ENCODE measurements at regions not wholly inside any gene's neighbourhood (a gene's known extent, or its start where the extent isn't known, plus 50 kb on each side); places are given as distances from the start of the nearest gene placed in this dataset.
"Not testable (repeated sequence)": the region's sequence is repeated elsewhere in the genome, so short reads cannot be mapped to it uniquely, and the experiment has no call there.

GRCh38 chr2:87515875-87516274 lies 232.0 kb upstream of the PLGLB2 start:
- not testable (repeated sequence) for DNase-seq (ENCODE audit: low read depth)

GRCh38 chr2:87516369-87516967 lies 231.4 kb upstream of the PLGLB2 start:
- DNase-seq (ENCODE audit: low read depth), result not testable (repeated sequence)

DNA sequence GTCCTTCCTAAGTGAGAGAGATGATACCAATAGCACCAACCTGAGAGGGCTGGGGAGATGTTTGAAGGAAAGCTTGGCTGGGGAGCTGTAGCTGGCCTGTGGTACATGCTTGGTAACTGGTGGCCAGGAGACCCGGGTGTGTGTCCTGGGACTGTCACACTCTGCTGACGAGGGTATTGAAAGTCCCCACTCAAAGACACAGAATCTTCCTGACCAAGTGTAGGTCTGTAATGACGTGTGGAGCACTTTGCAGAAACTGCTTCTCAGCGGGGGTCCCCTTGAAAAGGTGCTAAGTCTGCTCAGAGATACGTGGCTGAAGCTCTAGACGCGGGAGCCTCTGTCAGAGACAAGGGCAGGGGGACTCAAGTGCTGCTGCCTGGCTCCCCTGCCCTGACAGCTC lies 230.4 kb upstream of the PLGLB2 start:
- DNase-seq (ENCODE audit: low read depth), result not testable (repeated sequence)

GRCh38 chr2:87518066-87518465 lies 229.8 kb upstream of the PLGLB2 start:
- DNase-seq (ENCODE audit: low read depth), result not testable (repeated sequence)

- DNase-seq (ENCODE audit: low read depth), result not testable (repeated sequence)
Measured at GRCh38 chr2:87518547-87518946, 229.3 kb upstream of the PLGLB2 start.

DNA sequence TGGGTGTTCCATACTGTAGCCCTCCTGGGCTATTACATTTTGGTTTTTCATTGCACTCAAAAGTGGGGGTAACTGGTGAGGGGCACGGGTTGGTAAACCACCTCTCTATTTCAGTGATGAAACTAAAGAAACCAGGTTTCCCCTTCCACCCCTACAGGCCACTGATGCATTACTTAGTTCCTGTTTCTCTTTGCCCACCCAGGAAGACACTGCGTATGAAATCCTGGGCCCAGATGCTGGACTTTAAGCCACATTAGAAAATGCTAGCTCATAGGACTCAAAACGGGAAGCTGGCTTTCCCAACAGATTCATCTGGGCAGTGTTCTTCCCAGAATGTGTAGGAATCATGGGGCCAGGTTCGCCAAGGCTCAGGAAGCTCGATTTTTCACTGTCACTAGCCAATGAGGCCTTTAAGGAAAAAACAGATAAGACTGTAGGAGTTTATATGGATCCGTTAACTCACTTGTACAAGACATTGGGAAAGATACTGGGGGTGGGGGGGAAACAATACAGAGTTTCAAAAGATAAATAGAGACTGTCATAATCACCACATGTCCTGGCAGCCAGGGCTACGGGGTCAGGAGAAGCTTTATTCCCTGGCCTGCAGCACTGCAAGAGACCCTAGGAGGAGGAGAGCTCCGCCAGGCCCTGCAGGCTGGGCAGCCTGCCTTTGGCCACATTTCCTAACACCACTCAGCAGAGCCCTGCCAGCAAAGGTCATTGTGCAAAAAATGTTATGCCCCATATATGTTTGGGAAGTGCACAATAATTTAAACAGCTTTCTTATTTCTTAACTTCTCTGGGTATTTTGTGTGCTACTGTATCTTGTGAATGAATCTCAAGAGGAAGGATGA lies 228.5 kb upstream of the PLGLB2 start:
- not testable (repeated sequence) for DNase-seq (ENCODE audit: low read depth)

GRCh38 chr2:87521057-87521456 lies 226.8 kb upstream of the PLGLB2 start:
- not testable (repeated sequence) for DNase-seq (ENCODE audit: low read depth)

DNA sequence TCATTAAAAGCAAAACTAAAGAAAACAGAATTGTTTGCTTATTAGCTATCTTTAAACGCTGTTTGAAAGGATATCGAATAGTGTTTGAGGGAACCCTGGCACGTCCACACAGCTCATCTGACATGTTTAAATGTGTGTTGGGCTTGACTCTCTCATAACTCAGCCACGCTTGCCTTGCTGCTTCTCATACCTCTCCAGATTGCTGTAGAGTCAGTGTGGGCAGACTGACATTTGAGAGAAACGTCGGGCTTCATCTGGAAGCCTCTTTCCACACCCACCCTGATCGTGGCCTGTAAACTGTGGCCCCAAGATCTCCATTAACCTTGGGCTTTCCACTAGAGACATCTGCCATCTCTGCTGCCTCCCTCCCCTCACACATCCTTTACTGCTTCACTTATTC lies 226.4 kb upstream of the PLGLB2 start:
- not testable (repeated sequence) for DNase-seq (ENCODE audit: low read depth)

DNA sequence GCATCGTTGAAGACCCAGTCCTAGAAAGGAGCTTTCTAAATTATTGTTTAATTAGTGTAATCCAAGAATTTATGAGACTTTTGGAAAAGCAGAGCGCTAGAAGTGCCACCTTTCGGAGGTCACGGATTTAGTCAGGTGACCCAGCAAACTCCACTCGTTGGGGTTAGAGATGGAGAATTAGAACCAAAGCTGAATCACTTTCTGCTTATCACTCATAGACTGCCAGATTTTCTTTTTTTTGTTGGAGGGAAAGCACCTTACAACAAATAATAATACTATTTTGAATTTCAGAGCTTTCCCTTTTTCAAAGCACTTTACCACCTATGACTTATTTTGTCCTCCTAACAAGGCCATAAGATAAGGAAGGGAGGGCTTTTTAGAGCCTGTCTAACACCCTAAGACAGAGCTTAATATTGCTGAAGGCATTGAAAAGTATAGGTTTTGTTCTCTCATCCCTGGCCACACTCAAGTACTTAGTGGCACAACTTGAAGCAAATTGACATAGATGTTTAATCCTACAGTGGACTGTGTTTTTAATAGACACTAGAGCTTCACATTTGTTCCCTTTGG lies 223.2 kb upstream of the PLGLB2 start:
- DNase-seq (ENCODE audit: low read depth), result not testable (repeated sequence)

DNA sequence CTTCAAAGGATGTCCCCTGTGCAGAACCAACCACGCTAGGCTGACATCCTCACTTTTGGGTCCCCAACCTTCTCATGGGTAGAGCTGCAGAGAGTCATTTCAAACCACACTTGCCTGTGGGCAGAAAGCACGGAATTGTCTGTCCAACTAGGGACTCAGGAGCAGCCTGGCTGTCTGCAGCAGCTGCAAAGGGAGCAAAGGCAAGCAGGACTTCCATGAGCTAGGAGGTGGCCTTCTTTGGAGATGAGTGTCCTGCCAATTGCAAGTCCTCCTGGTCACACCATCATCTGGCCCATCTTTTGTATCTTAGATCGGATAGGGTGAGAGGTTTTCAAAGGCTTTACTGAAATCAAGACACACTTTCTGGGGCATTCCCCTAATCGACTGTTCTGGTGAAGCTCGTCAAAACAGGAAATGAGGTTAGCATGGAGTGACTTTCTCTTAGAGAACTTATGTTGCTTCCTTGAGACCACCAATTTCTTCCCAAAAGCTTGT lies 222.3 kb upstream of the PLGLB2 start:
- not testable (repeated sequence) for DNase-seq (ENCODE audit: low read depth)

DNA sequence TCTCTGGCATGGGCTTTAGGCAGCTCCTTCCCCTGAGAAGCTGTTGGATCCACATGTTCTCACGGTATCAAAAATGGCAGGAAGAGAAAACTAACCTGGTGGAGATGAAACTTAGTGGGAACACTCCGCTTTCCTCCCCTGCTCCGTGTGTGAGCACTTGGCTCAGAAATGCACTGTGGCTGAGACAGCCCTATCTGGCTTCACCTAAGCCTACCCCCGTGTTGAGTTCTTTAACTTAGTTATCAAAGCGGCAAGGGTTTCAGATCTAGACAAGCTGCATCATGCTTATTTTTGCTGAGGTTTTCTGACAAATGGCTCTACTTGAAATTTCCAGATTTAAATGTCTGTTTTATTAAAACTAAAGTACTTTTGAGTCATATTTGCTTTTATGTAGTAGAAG lies 221.6 kb upstream of the PLGLB2 start:
- DNase-seq (ENCODE audit: low read depth), result not testable (repeated sequence)

GRCh38 chr2:87531968-87532715 lies 215.7 kb upstream of the PLGLB2 start:
- not testable (repeated sequence) for DNase-seq (ENCODE audit: low read depth)

DNA sequence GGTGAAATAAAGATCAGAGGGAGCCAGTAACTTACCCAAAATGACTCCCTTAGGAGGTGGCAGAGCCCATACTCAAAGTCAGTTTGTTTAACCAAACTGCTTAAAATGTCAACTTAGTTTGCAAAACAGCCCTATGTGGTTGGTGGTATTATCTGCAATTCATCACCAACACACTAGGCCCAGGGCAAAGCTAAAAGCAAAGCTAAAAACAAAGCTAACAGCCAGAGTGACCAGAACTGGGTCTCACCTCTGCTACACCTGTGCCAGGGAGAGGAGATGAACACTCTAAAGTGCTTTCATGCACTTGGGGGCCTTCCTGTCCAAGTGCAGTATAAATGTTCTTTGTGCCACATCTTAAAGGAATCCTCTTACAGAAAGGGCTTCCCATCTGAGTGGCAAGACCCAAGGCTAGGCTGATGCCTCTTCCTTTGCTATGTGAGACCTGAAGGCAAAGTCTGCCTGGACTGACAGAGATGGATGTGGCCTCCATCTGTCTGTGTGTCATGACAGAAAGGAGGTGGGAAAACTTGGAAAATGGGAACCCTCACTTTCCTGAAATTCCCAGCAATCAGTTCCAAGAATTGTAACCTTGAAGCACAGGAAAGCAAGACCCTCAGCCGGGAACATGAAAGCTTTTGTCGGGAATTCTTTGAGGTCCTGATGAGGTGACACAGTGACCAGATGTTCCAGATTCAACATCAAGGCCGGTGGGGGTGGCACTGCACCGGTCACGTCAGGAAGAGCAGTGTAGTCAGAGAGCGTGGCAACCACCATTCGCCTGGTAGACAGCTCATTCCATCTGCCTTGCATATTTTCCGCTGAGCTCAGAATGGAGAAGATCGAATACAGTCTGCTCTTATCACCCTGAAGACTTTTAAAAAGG lies 214.3 kb upstream of the PLGLB2 start:
- not testable (repeated sequence) for DNase-seq (ENCODE audit: low read depth)

- not testable (repeated sequence) for DNase-seq (ENCODE audit: low read depth)
Measured at GRCh38 chr2:87534273-87534889, 213.5 kb upstream of the PLGLB2 start.

DNA sequence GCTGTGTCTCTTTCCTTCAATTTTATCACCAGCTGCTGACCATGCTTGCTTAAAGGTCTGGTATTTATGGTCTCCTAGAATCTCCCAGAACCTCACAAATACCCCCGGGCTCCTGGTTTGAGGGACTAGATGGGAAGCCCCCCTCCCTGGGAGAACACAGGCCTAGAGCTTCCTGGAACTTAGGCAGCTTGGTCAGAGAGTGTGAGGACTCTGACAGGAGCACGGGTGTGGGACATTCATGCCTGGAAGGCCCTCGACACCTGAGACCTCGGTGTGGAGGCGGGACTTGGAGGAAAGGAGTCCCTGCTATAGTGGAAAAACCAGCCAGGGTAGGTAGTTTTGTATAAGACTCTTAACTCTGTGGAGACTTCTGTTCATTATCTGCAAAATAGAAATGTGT lies 211.5 kb upstream of the PLGLB2 start:
- not testable (repeated sequence) for DNase-seq (ENCODE audit: low read depth)

DNA sequence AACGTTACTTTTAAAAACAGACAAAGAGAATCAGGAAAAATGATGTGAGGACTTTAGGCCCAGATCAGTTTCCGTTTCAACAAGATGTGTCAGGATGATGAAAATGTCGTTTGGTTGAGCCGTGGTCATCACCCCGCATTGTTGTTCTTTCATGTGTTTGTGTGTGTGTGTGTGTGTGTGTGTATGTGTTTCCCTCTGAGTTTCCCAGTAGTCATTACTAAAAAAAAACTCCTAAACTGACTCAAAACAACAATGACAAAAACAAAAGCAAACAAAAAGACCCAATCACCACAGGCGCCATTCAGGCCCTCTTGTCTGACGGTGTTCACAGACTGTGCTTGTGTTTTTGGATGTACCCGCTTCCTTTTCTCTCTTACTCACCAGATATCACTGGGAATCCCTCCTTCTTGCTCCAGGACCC lies 210.6 kb upstream of the PLGLB2 start:
- DNase-seq (ENCODE audit: low read depth), result not testable (repeated sequence)

DNA sequence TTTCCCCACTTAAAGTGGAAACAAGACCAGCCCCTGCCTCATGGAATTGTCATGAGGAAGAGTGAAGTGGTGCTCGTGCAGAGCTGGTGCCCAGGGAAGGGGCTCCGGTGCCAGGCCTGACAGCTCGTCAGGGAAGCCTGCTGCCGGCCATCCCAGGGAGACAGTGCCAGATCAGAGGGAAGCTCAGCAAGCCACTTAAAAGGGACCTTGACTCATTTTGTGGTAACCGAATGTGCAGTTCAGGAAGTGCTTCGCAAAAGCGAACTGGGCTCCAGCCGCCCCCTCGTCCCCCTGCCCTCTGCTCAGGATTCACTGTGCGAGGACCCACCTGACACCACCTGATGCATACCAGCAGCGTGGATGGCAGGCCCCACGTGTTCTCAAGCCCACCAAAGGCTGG lies 209.6 kb upstream of the PLGLB2 start:
- DNase-seq (ENCODE audit: low read depth), result not testable (repeated sequence)

DNA sequence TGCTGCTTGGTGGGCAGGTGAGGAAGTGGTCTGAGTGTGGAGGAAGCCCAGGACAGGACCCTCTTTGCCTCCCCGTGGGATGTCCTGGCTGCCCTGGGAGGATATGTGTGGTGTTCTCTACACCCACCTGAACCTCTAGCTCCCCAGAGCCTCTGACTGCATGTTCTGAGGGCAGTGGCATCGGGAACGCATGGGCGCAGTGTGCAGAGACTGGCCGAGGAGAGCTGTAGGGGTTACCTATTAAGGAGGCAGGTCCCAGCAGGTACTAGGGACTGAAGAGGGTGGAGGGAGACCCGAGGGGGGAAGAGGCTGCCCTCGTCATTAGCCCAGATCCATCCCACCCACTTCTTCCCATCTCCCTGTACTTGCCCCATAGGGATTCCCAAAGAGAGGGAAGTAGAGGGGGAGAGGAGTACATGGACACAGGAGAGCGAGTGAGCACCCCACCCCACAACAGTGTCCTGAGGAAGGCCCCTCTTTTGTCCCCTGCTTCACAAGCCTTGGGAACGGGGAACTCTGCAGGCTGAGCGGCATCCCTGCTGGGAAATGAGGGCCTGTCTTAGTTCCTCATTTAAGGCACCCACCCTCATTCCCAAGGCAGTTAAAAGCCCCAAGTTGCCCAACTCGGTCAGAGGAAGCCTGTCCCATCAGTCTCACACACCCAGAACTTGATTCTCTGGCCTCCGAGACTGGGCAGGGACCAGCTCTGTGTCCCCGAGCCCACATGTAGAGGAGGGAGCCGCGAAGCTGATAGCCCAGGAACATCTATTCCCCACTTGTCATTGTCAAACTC lies 208.5 kb upstream of the PLGLB2 start:
- DNase-seq (ENCODE audit: low read depth), result not testable (repeated sequence)

GRCh38 chr2:87540242-87540641 lies 207.6 kb upstream of the PLGLB2 start:
- not testable (repeated sequence) for DNase-seq (ENCODE audit: low read depth)
